GM18508 (cell line): ENCODE measurements at regions not wholly inside any gene's neighbourhood (a gene's known extent, or its start where the extent isn't known, plus 50 kb on each side); places are given as distances from the start of the nearest gene placed in this dataset.

ENCODE experiments used
- ATAC-seq: cut with Tn5 transposase; IDR thresholded peaks from one replicate; pipeline ENCODE4 v1.9.1; 2021; ENCODE audit warnings: moderate number of reproducible peaks; ENCODE audit not compliant: insufficient read depth, unreplicated experiment

DNA sequence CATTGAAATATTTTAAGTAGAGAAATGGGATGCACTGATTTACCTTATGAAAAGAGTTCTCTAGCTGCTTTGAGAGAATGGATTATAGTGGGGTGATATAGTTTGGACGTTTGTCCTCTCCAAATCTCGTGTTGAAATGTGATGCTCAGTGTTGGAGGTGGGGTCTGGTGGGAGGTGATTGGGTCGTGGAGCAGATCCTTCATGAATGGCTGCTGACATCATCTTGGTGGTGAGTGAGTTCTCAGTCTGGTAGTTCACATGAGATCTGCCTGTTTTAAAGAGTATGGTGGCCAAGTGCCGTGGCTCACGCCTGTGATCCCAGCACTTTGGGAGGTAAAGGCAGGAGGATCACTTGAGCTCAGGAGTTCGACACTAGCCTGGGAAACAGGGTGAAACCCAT lies 58.7 kb upstream of the SH3RF3 start:
- no peak for ATAC-seq

DNA sequence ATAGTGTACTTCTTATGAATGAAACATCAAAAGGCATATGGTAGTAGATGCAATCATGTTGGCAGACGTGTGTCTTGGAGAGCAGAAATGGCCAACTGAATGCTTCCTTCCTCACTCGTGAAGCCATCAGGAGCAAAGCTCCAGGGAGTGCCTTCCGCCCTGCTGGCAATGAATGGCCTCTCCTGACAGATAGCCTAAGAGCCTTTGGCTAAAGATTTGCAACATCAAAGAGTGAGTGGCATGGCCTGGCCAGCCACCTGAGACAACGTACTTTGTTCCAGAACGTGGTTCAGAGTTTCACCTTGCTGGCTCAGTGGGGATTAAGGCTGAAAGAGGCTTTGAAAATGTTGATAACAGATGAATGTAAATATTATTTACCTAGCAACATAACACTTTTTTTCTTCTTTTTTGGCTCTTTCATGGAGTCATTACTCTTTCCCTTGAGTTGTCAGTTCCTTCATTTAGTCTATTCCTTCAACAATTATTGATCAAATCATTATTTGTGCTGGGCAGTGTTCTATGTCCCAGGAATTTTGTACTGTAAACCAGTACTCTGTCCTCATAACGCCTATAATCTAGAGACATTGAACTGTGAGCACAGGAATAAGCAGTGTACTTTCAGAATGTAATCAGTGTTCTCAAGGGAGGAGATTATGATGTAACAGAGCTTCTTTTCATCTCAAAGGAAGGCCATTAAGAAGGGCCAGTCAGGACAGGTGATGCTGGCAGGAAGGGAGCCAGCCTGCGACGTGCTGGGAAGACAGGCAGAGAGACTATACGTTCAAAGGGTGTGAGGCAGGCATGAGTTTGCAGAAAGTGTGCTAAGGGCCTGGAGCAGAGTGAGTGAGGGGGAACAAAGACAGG lies 59.4 kb upstream of the SH3RF3 start:
- no peak for ATAC-seq

DNA sequence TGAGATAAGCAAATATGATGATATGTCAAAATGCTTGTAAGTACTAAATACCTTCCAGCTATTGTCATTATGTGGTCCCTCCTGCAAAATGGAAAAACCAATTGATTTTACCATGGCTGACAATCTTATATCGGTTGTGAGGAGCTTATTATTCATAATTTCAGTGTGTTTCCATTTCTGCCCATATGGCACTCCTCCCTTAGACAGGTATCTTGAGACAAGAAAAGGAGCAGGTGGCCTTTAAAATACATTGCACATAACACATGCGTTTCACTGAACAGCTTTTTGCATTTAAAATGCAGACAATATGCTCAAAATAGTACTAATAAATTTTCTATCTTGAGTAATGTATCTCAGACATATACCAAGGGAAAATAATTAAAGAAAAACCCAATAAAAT lies 60.2 kb upstream of the SH3RF3 start:
- ATAC-seq = no peak

DNA sequence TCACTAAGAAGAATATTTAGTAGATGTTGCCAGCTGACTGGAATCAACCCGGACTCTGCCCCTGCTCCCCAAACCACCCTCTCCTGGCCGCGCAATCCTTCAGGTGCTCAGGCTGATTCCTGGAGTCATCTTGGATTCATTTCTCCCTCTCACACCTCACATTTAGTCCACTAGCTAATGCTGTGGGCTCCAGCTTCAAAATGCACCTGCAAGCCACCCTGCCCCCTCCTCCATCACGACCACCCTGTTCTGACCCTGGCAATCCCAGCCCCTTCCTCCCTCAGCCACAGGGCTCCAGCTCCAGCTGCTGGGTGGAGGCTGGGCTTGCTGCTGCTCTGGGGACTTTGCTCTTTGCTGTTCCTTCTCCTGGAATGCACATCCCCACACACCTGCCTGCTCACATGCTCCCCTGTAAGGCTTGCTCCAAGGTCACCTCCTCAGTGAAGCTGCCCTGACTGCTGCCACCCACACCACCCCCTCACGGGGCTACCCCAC lies 61.3 kb upstream of the SH3RF3 start:
- ATAC-seq = no peak

DNA sequence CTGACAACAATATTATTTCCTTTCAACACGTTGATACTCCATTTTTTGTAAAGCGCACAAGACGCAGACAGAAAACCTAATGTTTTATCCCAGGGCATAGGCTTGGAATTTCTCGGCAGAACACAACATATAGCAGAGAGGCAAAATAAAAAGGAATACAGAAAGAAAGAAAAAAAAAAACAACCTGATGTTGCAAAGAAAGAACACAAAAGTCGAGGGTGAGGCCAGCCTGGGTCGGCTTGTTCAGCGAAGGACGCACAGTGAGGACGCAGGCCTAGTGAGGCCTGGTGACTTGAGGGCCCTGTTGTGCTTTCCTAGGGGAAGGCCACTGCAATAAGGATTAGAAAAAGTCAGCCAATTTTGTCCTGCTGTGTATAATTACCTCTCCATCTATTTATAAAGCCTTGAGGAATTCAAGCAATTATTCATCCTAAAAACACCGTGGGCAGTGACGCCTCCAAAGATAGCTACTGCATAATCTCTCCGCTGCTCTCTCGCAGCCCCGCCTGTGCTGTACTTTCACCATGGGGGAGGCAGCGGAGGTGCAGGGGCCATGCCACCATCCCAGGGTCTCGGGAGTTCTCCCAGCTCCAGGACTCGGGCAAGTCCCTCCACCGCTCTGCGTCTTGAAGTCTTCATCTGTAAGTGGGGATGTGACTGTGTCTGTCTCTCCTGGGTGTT lies 61.9 kb upstream of the SH3RF3 start:
- ATAC-seq = no peak

DNA sequence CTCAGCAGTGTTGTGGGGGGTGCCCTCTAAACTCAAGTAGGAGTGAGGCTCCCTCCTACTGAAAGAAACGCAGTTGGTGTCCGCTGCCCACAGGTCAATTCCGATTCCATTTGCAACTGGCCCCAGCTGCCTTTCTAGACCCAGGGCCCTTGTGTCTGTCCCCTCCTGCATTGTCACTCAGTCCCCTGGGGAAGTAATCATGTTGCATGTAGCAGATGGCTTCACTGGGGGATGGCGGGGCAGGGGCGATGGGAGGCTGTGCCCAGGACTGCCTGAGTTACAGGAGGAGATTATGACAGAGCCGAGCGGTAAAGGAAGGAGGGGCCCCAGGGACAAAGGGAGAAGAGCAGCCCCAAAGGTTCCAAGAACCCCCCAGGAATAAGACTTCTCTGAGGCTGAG lies 62.5 kb upstream of the SH3RF3 start:
- no peak for ATAC-seq

DNA sequence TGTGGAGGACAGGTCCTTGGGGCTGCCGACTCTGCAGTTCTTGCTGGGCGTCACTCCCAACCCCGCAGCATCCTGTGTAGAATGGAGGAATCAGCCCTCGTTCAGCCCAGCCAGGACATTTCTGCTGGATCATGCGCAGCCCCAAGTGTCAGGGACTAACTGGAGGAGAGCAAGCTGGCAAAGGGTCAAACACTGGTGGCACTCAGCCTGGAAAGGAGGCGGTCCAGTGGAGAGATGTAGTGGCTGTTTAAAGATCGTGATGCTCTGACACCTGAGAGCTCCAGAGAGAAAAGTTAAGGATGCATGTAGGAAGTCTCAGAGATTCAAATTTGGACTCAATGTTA lies 63.6 kb upstream of the SH3RF3 start:
- ATAC-seq = no peak

DNA sequence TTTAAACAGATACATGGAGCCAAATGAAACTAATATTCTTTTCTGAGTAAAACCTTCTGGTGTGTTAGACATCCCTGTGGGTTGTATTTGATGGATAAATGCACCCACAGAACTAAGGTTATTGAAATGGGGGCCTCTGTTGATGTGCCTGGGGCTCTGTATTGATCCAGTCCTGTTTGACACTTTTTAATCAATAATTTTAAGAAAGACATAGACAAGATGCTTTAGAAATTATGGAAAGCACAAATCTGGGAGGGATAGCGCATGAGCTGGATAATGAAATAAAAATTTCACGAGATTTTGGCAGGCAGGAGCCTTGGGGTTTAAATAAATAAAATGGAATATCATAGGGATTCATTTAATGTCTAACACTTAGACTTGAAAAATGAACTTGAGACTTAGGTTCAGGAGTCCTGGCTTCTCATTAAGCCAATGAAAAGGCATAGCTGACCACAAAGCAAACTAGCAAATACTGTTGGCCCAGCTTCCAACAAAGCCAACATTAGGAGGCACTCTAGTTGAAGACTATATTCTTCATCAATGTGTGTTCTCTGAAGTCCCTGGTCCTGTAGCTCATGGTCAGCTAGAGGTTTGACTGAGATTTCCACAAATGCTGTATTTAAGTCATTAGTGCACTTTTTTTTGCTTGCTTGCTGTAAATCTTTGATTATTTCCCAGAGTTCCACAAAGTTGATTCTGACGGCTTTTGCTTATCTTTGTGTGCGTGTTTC lies 64.2 kb upstream of the SH3RF3 start:
- ATAC-seq = no peak

DNA sequence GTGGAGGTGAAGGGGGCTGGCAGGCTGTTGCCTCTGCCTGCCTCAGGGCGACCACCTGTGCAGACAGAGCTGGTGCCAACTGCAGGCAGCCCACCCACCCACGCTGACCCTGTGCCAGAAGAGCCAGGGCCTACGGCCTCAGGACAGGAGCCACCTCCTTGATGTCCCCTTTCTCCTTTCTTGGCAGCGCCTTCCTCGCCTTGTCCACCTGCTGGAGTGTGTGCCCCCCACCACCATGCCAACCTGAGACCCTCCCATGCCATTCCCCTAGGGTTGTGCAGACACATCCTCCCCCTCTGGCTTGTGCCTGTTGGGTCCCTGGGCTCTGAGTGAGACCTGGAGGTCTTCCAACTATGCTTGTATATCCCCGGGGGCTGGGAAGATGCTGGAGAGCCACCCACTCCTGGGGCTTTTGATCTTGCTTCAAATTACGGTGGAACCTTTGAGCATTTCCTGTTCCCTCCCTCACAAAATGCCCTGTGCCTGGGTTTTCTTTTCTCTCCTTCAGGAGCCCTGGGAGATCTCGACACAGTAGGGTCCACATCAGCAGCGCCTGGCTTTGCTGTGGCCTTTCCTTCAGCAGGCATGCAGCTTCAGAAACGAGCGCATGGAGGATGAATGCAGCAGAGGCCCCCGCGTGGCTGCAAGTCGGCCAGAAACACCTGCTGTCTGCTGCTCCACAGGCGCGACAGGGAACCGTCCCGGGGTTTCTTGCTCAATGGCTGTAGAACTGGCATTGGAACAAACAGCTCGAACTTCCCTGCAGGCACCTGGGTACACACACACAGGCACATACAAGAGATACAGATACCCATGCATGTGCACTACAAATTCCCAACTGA lies 65.9 kb upstream of the SH3RF3 start:
- ATAC-seq = no peak

DNA sequence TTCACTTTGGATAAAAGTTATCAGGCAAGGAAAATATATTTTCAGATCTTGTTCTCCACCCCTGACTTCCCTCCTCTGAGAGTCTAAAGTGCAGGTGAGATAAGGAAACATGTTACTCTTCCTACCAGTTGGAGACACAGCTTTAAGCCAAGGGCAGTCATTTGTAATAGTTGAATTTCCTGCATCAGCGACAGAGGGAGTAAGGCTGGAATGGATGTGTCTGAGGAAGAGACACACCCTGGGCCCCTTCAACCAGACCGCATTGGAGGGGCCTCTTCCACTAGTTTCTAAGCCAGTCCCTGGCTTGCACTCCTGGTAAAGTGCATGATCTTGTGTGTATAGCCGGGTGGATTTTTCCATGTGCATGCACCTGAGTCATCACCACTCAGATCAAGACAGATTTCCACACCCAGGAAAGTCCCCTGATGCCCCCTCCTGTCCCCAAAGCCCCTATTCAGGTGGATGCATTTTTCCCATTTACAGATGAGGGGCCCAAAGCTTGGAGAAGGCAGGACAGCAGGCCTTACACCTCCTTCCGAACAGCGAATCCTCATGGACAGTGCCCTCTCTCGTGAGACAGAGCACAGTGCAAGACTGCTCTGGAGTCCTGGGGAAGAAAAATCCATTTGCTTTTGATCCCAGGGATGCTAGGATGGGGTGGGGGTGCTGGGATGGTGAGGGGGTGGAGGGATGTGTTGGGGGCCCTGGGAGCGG lies 66.7 kb upstream of the SH3RF3 start:
- ATAC-seq = no peak

DNA sequence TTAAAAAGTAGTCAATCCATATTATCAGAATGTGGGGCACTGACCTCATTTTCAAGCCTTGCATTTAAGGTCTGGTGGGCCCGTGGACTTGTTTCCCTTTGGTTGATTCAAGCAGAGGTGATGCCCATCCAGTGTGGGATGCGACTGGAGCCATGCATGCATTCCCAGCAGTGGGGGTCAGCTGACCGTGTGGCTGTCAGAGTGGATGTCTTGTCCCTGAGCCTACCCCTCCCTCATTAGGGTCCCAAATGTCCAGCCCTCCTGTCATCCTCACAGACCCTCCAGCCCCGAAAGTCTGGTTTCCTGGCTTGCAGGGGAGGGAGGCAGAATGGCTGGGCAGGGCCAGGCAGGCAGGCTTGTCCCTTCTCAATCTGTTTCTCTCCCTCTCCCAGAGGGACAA lies 67.3 kb upstream of the SH3RF3 start:
- ATAC-seq = no peak

DNA sequence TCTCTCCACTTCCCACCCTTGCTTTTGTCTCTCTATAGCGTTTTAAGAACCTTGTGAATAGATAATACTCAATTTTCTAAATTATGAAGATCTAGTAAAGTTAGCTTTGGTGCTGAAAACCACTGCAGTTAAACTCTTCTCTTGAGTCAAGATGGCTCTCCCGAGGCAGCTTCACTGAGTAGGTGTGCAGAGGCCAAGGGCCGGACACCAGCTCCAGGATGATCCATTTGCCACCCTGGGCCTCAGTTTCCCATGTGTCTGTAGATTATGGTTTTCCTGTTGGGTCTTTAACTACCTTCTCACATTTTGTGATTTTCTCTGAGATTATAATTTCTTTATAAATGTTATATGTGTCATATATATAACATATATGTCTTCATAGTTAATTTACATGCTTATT lies 68.5 kb upstream of the SH3RF3 start:
- ATAC-seq = no peak

DNA sequence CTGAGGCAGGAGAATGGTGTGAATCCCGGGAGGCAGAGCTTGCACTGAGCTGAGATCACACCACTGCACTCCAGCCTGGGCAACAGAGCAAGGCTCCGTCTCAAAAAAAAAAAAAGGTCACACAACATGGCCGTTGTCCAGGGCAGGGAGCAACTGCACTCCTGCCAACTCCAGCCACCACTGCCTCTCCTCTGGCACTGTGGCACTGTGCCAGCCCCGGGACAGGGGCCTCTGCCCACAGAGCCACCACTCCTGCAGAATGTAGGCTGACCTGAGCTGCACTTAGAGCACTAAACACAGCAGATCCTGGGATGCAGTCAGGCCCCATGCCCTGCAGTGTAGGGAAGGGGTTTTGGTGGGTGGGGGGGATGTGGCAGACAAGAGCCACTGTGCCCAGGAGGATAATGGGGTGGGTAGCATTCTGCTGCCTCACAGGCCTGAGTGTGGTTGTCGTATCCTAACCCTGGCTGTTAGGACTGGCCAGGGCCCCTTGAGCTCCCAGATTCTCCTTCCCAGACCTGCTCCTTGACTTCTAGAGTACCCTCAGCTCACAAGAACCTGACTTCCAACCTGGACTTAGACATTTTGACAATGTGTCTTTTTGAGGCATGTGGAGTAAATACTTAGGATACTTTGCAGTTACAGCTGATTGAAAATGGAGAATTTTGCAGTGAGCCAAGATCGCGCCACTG lies 69.4 kb upstream of the SH3RF3 start:
- ATAC-seq = no peak

DNA sequence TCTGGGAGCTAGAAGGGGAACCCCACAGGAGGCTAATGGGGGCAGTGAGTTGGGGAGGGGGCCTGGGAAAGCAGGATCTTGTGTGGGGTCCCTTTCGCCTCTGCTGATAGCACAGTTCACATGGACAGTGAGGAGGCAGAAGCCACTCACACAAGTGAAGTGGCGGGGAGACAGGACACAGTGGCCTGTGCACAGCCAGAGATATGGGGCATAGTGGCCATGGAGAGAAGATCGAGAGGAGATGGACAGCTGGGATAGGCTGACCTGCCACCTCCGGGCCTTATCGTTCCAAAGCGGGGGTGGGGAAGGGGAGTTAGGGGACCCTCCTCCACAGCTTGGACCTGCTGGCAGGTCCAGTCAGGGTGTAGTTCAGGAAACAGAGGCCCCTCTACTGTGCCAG lies 69.8 kb upstream of the EDAR start:
- no peak for ATAC-seq

DNA sequence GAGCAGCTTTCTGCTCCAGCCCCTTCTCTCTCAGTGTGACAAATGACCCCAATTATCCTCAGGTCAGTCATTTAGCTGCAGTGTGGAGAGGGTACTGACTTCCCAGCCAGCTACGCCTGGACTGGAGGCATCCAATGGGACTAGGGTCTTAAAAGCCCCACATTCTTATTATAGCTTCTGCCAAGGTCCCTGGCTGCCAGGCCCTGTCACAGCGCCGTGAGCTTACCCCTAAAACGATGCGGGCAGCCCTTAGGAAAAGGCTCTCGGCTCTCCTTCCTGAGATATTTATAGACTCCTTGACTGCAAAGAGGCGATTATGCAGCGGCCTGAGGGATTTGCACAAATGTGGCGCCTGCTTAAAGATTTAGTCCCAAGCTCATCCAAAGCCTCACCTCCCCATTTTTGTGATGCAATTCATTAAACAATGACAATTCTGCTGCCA lies 69.2 kb upstream of the EDAR start:
- no peak for ATAC-seq

DNA sequence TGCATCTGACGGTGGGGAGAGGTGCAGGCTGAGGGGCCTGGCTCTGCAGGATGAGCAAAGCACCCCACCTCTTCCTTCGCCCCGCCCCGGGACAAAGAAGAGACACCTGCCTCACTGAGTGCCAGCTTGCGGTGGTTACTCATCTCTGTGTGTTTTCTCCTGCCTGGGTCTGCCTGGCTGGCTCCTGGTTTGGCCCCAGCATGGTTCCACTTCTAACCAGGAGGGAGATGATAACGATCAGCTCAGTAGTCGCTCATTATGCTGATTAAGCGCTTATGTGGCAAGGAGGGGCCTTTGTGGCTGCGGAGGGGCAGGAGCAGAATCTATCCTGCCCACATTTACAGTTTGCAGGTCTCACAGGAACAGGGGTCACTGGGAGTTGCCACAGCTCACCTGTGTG lies 68.7 kb upstream of the EDAR start:
- no peak for ATAC-seq

DNA sequence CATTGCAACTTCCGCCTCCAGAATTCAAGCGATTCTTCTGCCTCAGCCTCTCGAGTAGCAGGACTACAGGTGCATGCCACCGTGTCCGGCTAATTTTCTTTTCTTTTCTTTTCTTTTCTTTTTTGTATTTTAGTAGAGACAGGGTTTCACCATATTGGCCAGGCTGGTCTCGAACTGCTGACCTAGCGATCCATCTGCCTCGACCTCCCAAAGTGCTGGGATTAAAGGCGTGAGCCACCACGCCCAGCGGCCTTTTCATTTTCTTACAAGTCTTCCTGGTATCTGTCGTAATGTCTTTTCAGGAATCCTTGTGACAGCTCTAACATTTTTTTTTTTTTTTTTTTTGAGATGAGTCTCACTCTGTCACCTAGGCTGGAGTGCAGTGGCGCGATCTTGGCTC lies 66.4 kb upstream of the EDAR start:
- no peak for ATAC-seq

DNA sequence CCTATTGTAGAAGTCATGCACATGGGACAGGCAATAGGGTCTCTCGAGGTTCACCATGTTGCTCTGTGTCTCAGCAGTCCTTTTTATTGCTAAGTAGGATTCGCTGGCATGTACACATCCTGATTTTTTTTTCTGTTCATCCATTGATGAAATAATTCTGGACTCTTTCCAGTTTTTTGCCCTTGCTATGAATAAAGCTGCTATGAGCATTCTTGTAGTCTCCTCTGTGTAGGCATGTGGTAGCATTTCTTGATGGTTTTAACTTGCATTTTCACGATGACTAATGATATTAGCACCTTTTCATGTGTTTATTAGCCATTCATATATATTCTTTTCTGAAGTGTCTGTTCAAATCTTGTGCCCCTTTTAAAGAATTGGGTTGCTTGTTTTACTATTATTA lies 65.8 kb upstream of the EDAR start:
- ATAC-seq = no peak

DNA sequence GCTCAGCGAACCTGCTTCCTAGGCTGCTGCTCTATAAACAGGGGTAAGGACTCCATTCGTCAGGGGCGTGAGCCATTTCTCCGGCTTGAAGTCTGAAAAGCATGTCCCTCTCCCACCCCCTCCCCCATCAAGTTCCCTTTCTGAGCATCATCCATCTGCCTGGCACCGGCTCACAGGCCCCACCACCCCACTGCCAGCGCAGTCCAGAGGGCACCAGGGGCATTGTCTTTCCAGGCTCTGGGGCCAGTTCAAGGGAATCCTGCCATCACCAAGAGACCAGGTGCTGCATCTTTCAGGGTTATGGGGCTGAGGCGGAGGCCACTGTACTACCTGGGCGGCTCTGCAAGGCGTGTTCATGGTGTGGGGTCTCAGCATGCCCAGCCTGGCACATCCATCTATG lies 64.7 kb upstream of the EDAR start:
- no peak for ATAC-seq
